DND-41 (cell line): ENCODE measurements at regions not wholly inside any gene's neighbourhood (a gene's known extent, or its start where the extent isn't known, plus 50 kb on each side); places are given as distances from the start of the nearest gene placed in this dataset.

ENCODE experiments used
- ATAC-seq: fragments of 200-7000 bp; cut with Tn5 transposase; 3 replicates; pipeline ENCODE4 v1.9.1; 2021; ENCODE audit warnings: low read depth; ENCODE audit not compliant: insufficient read depth
- DNase-seq: peaks from one replicate; pipeline ENCODE4 v3.0.0-alpha.2; 2020
- H2AFZ ChIP-seq: 2 replicates; pipeline ENCODE4 v1.6.0; 2012; ENCODE audit warnings: low read depth, low read length
- H3K27ac ChIP-seq: 2 replicates; pipeline ENCODE4 v1.5.1; 2012; ENCODE audit warnings: low read length, inconsistent platforms
- H3K27me3 ChIP-seq: fragments of 200-600 bp; sonication (generic); 2 replicates; pipeline ENCODE4 v1.6.0; 2012; ENCODE audit warnings: low read length, mild to moderate bottlenecking, inconsistent platforms; ENCODE audit not compliant: insufficient read depth, poor library complexity
- H3K36me3 ChIP-seq: 2 replicates; pipeline ENCODE4 v1.5.1; 2012; ENCODE audit warnings: low read length, inconsistent platforms; ENCODE audit not compliant: insufficient read depth
- H3K4me1 ChIP-seq: 2 replicates; pipeline ENCODE4 v1.5.1; 2012; ENCODE audit warnings: mild to moderate bottlenecking, low read length; ENCODE audit not compliant: insufficient read depth
- H3K4me2 ChIP-seq: 2 replicates; pipeline ENCODE4 v1.6.0; 2012; ENCODE audit warnings: mild to moderate bottlenecking, moderate library complexity, low read length, inconsistent platforms; ENCODE audit not compliant: insufficient read depth
- H3K4me3 ChIP-seq, 2 experiments: fragments of 200-600 bp in 1 of 2; shearing (Covaris generic) in 1 of 2; 2 replicates each; pipeline ENCODE4 v1.5.1; 2012 to 2016; ENCODE audit warnings: inconsistent platforms in 2 of 2, low read length in 2 of 2, mild to moderate bottlenecking in 2 of 2, low read depth in 1 of 2, moderate library complexity in 1 of 2
- H3K79me2 ChIP-seq: 2 replicates; pipeline ENCODE4 v1.6.0; 2012; ENCODE audit warnings: low read length, inconsistent platforms; ENCODE audit not compliant: insufficient read depth
- H3K9ac ChIP-seq: 2 replicates; pipeline ENCODE4 v1.6.0; 2012; ENCODE audit warnings: low read depth, mild to moderate bottlenecking, inconsistent platforms, low read length, moderate library complexity
- H3K9me3 ChIP-seq: 2 replicates; pipeline ENCODE4 v1.5.1; 2012; ENCODE audit warnings: low read length, moderate library complexity, mild to moderate bottlenecking, inconsistent platforms; ENCODE audit not compliant: insufficient read depth, severe bottlenecking
- H4K20me1 ChIP-seq: 2 replicates; pipeline ENCODE4 v1.6.0; 2012; ENCODE audit warnings: low read length; ENCODE audit not compliant: insufficient read depth
- EZH2 ChIP-seq: IDR thresholded peaks from 3 replicates; pipeline ENCODE4 v1.6.1; 2012; ENCODE audit warnings: borderline replicate concordance, low read depth, mild to moderate bottlenecking, moderate library complexity, low read length, inconsistent platforms; ENCODE audit not compliant: severe bottlenecking
- TF ChIP-seq, protein P1 (sequence below): IDR thresholded peaks from 2 replicates; pipeline ENCODE4 v1.5.1; 2012; ENCODE audit warnings: borderline replicate concordance, low read length, moderate library complexity, mild to moderate bottlenecking; ENCODE audit not compliant: poor library complexity, severe bottlenecking; ENCODE audit errors: extremely low read depth

DNA sequence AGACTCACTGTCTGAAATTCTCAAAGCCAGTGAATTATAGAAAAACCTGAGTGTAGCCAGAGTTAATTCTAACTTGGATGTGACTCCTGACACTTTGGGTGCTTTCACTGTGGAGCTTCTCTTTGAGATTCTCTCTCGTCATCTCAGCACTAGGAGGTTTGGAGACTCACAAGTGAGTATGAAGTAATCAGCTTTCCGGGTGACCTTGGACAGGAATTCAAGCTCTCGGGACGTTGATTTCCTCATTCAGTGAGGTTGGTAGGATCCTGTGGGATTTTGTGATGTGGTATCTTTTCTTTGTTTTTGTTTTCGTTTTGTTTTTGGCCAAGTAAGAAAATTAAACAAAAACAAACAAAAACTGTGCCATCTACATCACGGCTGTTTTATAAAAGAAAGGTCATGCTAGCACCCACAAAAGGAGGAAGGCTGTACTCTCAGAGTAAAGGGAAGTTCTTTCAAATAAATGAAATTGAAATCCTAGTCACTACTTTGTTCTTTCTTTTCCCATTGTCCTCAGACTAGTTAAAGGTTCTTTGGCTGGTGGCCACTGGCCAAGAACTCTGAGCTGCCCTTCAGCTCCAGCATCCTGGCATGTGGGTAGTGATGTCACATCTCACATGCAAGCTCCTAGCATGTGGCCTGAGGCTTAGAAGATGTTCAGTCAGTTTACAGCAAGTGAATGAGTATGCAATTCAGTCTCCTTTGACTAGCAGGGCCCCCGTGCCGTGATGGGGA lies 263.3 kb upstream of the TPM1 start:
- Histone ChIP-seq H3K9me3 (no peaks in the 10 kb centered on the region), H3K9ac (no peak overlapping the region), H3K27me3 (no peaks in the 10 kb centered on the region), H3K36me3 (no peaks in the 10 kb centered on the region), H3K4me1 (no peaks in the 10 kb centered on the region), H4K20me1 (no peaks in the 10 kb centered on the region), H3K79me2 (no peaks in the 10 kb centered on the region), H3K27ac (no peak overlapping the region), H3K4me2 (no peak overlapping the region), H3K4me3 (no peak overlapping the region), H2AFZ (no peak overlapping the region)
- TF ChIP-seq, protein P1, sequence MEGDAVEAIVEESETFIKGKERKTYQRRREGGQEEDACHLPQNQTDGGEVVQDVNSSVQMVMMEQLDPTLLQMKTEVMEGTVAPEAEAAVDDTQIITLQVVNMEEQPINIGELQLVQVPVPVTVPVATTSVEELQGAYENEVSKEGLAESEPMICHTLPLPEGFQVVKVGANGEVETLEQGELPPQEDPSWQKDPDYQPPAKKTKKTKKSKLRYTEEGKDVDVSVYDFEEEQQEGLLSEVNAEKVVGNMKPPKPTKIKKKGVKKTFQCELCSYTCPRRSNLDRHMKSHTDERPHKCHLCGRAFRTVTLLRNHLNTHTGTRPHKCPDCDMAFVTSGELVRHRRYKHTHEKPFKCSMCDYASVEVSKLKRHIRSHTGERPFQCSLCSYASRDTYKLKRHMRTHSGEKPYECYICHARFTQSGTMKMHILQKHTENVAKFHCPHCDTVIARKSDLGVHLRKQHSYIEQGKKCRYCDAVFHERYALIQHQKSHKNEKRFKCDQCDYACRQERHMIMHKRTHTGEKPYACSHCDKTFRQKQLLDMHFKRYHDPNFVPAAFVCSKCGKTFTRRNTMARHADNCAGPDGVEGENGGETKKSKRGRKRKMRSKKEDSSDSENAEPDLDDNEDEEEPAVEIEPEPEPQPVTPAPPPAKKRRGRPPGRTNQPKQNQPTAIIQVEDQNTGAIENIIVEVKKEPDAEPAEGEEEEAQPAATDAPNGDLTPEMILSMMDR, result no peak
- TF ChIP-seq EZH2, result no peak
- no peak for ATAC-seq
- DNase-seq, result no peak

DNA sequence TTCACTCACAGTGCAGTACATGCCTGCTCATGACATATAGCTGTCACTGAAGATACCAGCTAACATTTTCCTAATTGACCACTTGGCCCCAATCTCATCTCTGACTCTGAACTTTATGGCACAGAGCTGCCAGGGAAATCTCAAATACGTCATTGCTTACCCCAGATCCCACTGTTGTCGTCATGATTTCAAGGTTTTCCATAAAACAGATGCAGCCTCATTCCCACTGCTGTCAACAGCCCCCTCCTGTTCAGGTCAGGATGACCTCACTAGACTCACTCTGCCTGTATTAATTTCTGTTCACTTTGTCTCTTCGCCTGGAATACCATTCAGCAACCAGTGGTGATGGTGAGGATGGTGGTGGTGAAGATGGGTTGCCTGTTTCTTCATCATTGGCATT lies 262.6 kb upstream of the TPM1 start:
- no peaks in the 10 kb centered on the region for H3K27me3 ChIP-seq
- TF ChIP-seq, protein P1, result no peak
- no peak for TF ChIP-seq EZH2
- H3K79me2 ChIP-seq, result no peaks in the 10 kb centered on the region
- no peak for DNase-seq
- H4K20me1 ChIP-seq, result no peaks in the 10 kb centered on the region
- no peaks in the 10 kb centered on the region for H3K36me3 ChIP-seq
- H3K9ac ChIP-seq, result no peak overlapping the region
- H3K4me2 ChIP-seq, result no peak overlapping the region
- H3K4me3 ChIP-seq, result no peak overlapping the region
- no peak for ATAC-seq
- H2AFZ ChIP-seq, result no peak overlapping the region
- H3K9me3 ChIP-seq, result no peaks in the 10 kb centered on the region
- no peak overlapping the region for H3K27ac ChIP-seq
- no peaks in the 10 kb centered on the region for H3K4me1 ChIP-seq

DNA sequence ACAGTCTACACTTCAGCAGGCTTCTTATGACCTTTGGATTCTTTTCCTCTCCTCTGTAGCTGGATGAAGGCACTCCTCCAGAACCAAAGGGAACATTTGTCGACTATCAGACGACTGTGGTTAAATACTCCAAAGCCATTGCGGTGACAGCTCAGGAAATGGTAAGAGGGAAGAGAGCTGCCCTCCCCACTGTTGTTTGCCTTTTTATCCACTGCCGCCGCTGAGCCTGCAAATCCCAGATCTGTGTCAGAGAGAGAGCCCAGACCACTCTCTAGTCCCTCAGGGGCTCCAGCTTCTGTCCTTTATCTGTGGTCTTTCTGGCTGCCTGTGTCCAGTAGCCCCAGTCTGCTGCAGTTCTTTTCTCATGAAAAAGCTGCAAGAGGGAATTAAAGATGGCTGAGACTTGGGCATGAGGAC lies 261.5 kb upstream of the TPM1 start:
- Histone ChIP-seq H3K9ac (no peak overlapping the region), H3K79me2 (no peaks in the 10 kb centered on the region), H3K4me1 (no peaks in the 10 kb centered on the region), H4K20me1 (no peaks in the 10 kb centered on the region), H3K9me3 (no peaks in the 10 kb centered on the region), H3K36me3 (no peaks in the 10 kb centered on the region), H3K27me3 (no peaks in the 10 kb centered on the region), H3K4me2 (no peak overlapping the region), H2AFZ (no peak overlapping the region), H3K27ac (no peak overlapping the region), H3K4me3 (no peak overlapping the region)
- no peak for TF ChIP-seq EZH2
- TF ChIP-seq, protein P1, result no peak
- no peak for ATAC-seq
- DNase-seq, result no peak
